Muscle layer of duodenum (tissue), 2 donors: ENCODE measurements at regions not wholly inside any gene's neighbourhood (a gene's known extent, or its start where the extent isn't known, plus 50 kb on each side); places are given as distances from the start of the nearest gene placed in this dataset.

ENCODE experiments used
- H3K27ac ChIP-seq: one replicate; pipeline ENCODE4 v1.7.0; 2013; ENCODE audit warnings: mild to moderate bottlenecking, low read length
- H3K27me3 ChIP-seq: one replicate; pipeline ENCODE4 v1.7.0; 2013; ENCODE audit warnings: low read depth, mild to moderate bottlenecking, control low read depth, low read length
- H3K36me3 ChIP-seq, 2 donors: one replicate each; pipeline ENCODE4 v1.7.0; 2013; ENCODE audit warnings: low read length in 2 of 2, control low read depth in 1 of 2, mild to moderate bottlenecking in 1 of 2; ENCODE audit not compliant: insufficient read depth in 2 of 2, control insufficient read depth in 1 of 2
- H3K4me1 ChIP-seq, 2 donors: one replicate each; pipeline ENCODE4 v1.7.0; 2013; ENCODE audit warnings: low read length in 2 of 2, mild to moderate bottlenecking in 2 of 2, control low read depth in 1 of 2, moderate library complexity in 1 of 2; ENCODE audit not compliant: insufficient read depth in 2 of 2, control insufficient read depth in 1 of 2
- H3K4me3 ChIP-seq, 2 donors: one replicate each; pipeline ENCODE4 v1.7.0; 2013; ENCODE audit warnings: low read length in 2 of 2, low read depth in 1 of 2, mild to moderate bottlenecking in 1 of 2
- H3K9me3 ChIP-seq, 2 donors: one replicate each; pipeline ENCODE4 v1.7.0; 2013; ENCODE audit warnings: low read length in 2 of 2, control low read depth in 1 of 2, mild to moderate bottlenecking in 1 of 2; ENCODE audit not compliant: control insufficient read depth in 1 of 2
- donor health status: healthy.

GRCh38 chr15:77557564-77557963 lies 75.1 kb downstream of the LINGO1 start:
- Histone ChIP-seq H3K27me3 (no peaks in the 10 kb centered on the region), H3K27ac (no peak overlapping the region)

DNA sequence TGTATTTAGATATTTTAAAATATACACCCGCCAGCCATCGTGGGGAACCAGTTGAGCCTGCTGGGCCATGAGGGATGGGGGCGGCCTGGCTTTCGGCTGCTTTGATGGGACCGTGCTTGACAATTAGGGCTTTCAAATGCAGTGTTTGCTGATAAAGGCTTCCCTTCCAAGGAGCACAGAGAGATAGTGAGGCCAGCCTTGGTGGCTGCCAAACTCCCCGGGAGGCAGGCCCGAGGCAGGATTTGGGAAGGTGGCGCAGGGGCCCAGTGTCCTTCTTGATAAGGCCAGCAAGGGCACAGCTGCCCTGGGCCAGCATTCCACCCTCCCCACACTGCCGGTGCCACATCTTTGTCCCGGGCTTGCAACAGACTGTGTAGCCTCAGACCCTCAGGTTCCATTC lies 75.6 kb downstream of the LINGO1 start:
- no peaks in the 10 kb centered on the region for H3K27me3 ChIP-seq
- H3K4me3 ChIP-seq = no peak overlapping the region
- H3K4me1 ChIP-seq = no peaks in the 10 kb centered on the region
- H3K9me3 ChIP-seq = no peaks in the 10 kb centered on the region
- H3K27ac ChIP-seq = no peak overlapping the region
- H3K36me3 ChIP-seq = no peaks in the 10 kb centered on the region

More at GRCh38 chr15:77557564-77557963, 75.1 kb downstream of the LINGO1 start:
- H3K4me1 ChIP-seq = no peaks in the 10 kb centered on the region
- no peaks in the 10 kb centered on the region for H3K36me3 ChIP-seq
- no peak overlapping the region for H3K4me3 ChIP-seq
- no peaks in the 10 kb centered on the region for H3K9me3 ChIP-seq

DNA sequence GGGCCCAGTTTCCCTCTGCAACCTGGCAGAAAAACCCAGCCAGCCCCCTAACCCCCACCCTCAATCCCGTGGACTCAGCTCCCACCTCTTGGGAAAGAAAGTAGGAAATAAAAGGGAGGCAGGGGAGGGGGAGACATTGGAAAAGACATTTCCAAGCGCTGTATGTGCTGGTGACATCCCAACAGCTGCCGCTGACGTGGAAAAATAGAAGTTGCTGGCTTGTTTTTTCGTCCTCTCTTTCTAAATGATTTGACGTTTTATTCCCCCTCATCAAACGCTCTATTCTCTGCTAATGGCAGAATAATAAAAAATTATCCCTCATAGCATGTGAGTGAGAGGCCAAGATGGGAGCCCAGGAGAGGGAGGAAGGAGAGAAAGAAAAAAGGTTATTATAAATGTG lies 76.1 kb downstream of the LINGO1 start:
- Histone ChIP-seq H3K9me3 (no peaks in the 10 kb centered on the region), H3K4me3 (no peak overlapping the region), H3K27ac (no peak overlapping the region), H3K27me3 (no peaks in the 10 kb centered on the region), H3K4me1 (no peaks in the 10 kb centered on the region), H3K36me3 (no peaks in the 10 kb centered on the region)

- no peaks in the 10 kb centered on the region for H3K4me1 ChIP-seq
- H3K36me3 ChIP-seq = no peaks in the 10 kb centered on the region
- no peak overlapping the region for H3K4me3 ChIP-seq
- no peaks in the 10 kb centered on the region for H3K27me3 ChIP-seq
- no peaks in the 10 kb centered on the region for H3K9me3 ChIP-seq
- H3K27ac ChIP-seq = no peak overlapping the region
These were observed 77.5 kb downstream of the LINGO1 start for GRCh38 chr15:77555232-77555631.

- Histone ChIP-seq H3K36me3 (no peaks in the 10 kb centered on the region), H3K4me1 (no peaks in the 10 kb centered on the region), H3K9me3 (no peaks in the 10 kb centered on the region), H3K4me3 (no peak overlapping the region), H3K27me3 (no peaks in the 10 kb centered on the region), H3K27ac (no peak overlapping the region)
These were observed 78.2 kb downstream of the LINGO1 start for GRCh38 chr15:77554306-77555080.

- Histone ChIP-seq H3K27me3 (no peaks in the 10 kb centered on the region), H3K36me3 (no peaks in the 10 kb centered on the region), H3K27ac (no peak overlapping the region), H3K4me1 (no peaks in the 10 kb centered on the region), H3K4me3 (no peak overlapping the region), H3K9me3 (no peaks in the 10 kb centered on the region)
These were observed 79.0 kb downstream of the LINGO1 start for GRCh38 chr15:77553695-77554094.

- Histone ChIP-seq H3K27me3 (no peaks in the 10 kb centered on the region), H3K4me1 (no peaks in the 10 kb centered on the region), H3K36me3 (no peaks in the 10 kb centered on the region), H3K9me3 (no peaks in the 10 kb centered on the region), H3K27ac (no peak overlapping the region), H3K4me3 (no peak overlapping the region)
These were observed 79.5 kb downstream of the LINGO1 start for GRCh38 chr15:77553257-77553656.

DNA sequence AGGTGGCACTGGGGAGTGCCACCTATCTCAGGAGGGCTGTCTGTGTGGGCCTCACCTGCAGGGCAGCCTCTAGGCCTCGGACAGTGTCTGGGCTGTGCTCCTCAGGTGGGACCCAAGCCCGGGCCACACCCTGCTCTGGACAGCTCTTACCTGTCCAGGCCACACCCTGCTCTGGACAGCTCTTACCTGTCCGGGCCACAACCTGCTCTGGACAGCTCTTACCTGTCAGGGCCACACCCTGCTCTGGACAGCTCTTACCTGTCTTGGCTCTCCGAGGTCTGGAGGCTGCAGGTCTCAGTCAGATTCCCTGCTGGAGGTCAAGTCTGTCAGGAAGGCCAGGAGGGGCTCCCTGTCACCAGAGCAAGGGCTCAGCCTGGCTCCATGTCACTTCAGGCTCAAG lies 80.6 kb downstream of the LINGO1 start:
- Histone ChIP-seq H3K4me1 (no peaks in the 10 kb centered on the region), H3K27ac (no peak overlapping the region), H3K9me3 (no peaks in the 10 kb centered on the region), H3K27me3 (no peaks in the 10 kb centered on the region), H3K36me3 (no peaks in the 10 kb centered on the region), H3K4me3 (no peak overlapping the region)

GRCh38 chr15:77550301-77551251 lies 82.1 kb downstream of the LINGO1 start:
- H3K4me1 ChIP-seq = no peaks in the 10 kb centered on the region
- H3K36me3 ChIP-seq = no peaks in the 10 kb centered on the region
- no peak overlapping the region for H3K4me3 ChIP-seq
- no peak overlapping the region for H3K27ac ChIP-seq
- H3K9me3 ChIP-seq = no peaks in the 10 kb centered on the region
- H3K27me3 ChIP-seq = no peaks in the 10 kb centered on the region

- Histone ChIP-seq H3K27ac (no peak overlapping the region), H3K9me3 (no peaks in the 10 kb centered on the region), H3K4me1 (no peaks in the 10 kb centered on the region), H3K4me3 (no peak overlapping the region), H3K36me3 (no peaks in the 10 kb centered on the region), H3K27me3 (no peaks in the 10 kb centered on the region)
These were observed 83.0 kb downstream of the LINGO1 start for GRCh38 chr15:77549576-77550288.
